MCF 10A (cell line): ENCODE measurements at regions not wholly inside any gene's neighbourhood (a gene's known extent, or its start where the extent isn't known, plus 50 kb on each side); places are given as distances from the start of the nearest gene placed in this dataset.
"Not testable (repeated sequence)": the region's sequence is repeated elsewhere in the genome, so short reads cannot be mapped to it uniquely, and the experiment has no call there.

Experiments
- BruUV-seq: library from RNA; stranded (reverse); fragments of 400-500 nt; replicated peaks from 2 replicates; lab custom pipeline; 2021; lab: Mats Ljungman, UMichigan
- CTCF ChIA-PET: fragments of 300-600 bp; sonication (Branson Sonifier 250); formaldehyde crosslinking; extraction: SDS; loops from one replicate; lab custom pipeline; 2021; ENCODE audit warnings: antibody characterized with exemption, inconsistent platforms; lab: Yijun Ruan, JAX
- POLR2A ChIA-PET: fragments of 300-600, 350-650 bp; sonication (Branson Sonifier 250); formaldehyde crosslinking; extraction: SDS; loops from one replicate; lab custom pipeline; 2020; ENCODE audit warnings: antibody characterized with exemption, inconsistent platforms; lab: Yijun Ruan, JAX
- DNase-seq: peaks from one replicate; pipeline ENCODE4 v3.0.0-alpha.2; 2018; ENCODE audit not compliant: unreplicated experiment
- H3K27ac Mint-ChIP-seq: one replicate; pipeline ENCODE4 v1.8.0; 2022; ENCODE audit warnings: mild to moderate bottlenecking, low read depth, mixed read lengths; ENCODE audit not compliant: unreplicated experiment
- H3K27me3 Mint-ChIP-seq: one replicate; pipeline ENCODE4 v1.8.0; 2022; ENCODE audit warnings: mixed read lengths; ENCODE audit not compliant: insufficient read depth, unreplicated experiment
- H3K36me3 Mint-ChIP-seq: one replicate; pipeline ENCODE4 v1.8.0; 2022; ENCODE audit warnings: mild to moderate bottlenecking, moderate library complexity, mixed read lengths; ENCODE audit not compliant: insufficient read depth, unreplicated experiment
- H3K4me1 Mint-ChIP-seq: one replicate; pipeline ENCODE4 v1.8.0; 2022; ENCODE audit warnings: mixed read lengths; ENCODE audit not compliant: insufficient read depth, unreplicated experiment
- H3K4me3 Mint-ChIP-seq: one replicate; pipeline ENCODE4 v1.8.0; 2022; ENCODE audit warnings: mild to moderate bottlenecking, moderate library complexity, mixed read lengths; ENCODE audit not compliant: unreplicated experiment
- H3K9me3 Mint-ChIP-seq: one replicate; pipeline ENCODE4 v1.8.0; 2022; ENCODE audit warnings: mixed read lengths; ENCODE audit not compliant: unreplicated experiment
- CTCF ChIP-seq: fragments of 200-600 bp; IDR thresholded peaks from one replicate; pipeline ENCODE4 v1.8.0; 2022; ENCODE audit warnings: antibody characterized with exemption, mild to moderate bottlenecking; ENCODE audit not compliant: unreplicated experiment
- intact Hi-C: fragments of 100-400 bp; cut with micrococcal nuclease; formaldehyde crosslinking; loops from 2 replicates; pipeline ENCODE4 v1.14.1; 2022

DNA sequence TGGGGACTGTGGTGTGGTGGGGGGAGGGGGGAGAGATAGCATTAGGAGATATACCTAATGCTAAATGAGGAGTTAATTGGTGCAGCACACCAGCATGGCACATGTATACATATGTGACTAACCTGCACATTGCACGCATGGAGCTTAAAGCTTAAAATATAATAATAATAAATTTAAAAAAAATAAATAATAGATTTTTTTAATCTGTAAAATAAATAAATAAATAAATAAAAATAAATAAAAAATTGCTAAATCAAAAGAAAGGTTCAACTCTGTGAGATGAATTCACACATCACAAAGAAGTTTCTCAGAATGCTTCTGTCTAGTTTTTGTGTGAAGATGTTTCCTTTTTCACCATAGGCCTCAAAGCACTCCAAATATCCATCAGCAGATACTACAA lies 1793.7 kb downstream of the UQCRFS1 start:
- BruUV-seq, H3K4me3 Mint-ChIP-seq, H3K36me3 Mint-ChIP-seq, CTCF ChIA-PET, H3K4me1 Mint-ChIP-seq, H3K27ac Mint-ChIP-seq, DNase-seq, POLR2A ChIA-PET, intact Hi-C loops, H3K9me3 Mint-ChIP-seq, H3K27me3 Mint-ChIP-seq: not testable (repeated sequence)

- no peak overlapping the region for H3K4me3 Mint-ChIP-seq
- ChIA-PET POLR2A (no interaction called here), CTCF (interaction anchor here (0.7 kb wide), 1 partner anchor 24 kb away, joined by 3 read pairs; no protein-coding TSS in a partner anchor)
- no peak overlapping the region for H3K27ac Mint-ChIP-seq
- no peaks in the 10 kb centered on the region for H3K27me3 Mint-ChIP-seq
- H3K36me3 Mint-ChIP-seq = no peaks in the 10 kb centered on the region
- DNase-seq = no peak
- no peaks in the 10 kb centered on the region for H3K4me1 Mint-ChIP-seq
- H3K9me3 Mint-ChIP-seq = peaks cover 43% of the 10 kb centered on the region
- no TSS peak for BruUV-seq
- TF ChIP-seq CTCF = no peak
- intact Hi-C loops = no loop called here
Observed at GRCh38 chr19:27393591-27393990, 1819.4 kb downstream of the UQCRFS1 start.

- no peak overlapping the region for H3K27ac Mint-ChIP-seq
- CTCF ChIA-PET = interaction anchor here (1.0 kb wide), 1 partner anchor 12 kb away, joined by 3 read pairs; no protein-coding TSS in a partner anchor
- no peak for DNase-seq
- no TSS peak for BruUV-seq
- no peaks in the 10 kb centered on the region for H3K36me3 Mint-ChIP-seq
- H3K4me1 Mint-ChIP-seq = no peaks in the 10 kb centered on the region
- H3K27me3 Mint-ChIP-seq = no peaks in the 10 kb centered on the region
- peaks cover 58% of the 10 kb centered on the region for H3K9me3 Mint-ChIP-seq
- intact Hi-C loops = no loop called here
- TF ChIP-seq CTCF = no peak
- POLR2A ChIA-PET = no interaction called here
- H3K4me3 Mint-ChIP-seq = no peak overlapping the region
Observed at GRCh38 chr19:27392027-27392632, 1820.8 kb downstream of the UQCRFS1 start.

DNA sequence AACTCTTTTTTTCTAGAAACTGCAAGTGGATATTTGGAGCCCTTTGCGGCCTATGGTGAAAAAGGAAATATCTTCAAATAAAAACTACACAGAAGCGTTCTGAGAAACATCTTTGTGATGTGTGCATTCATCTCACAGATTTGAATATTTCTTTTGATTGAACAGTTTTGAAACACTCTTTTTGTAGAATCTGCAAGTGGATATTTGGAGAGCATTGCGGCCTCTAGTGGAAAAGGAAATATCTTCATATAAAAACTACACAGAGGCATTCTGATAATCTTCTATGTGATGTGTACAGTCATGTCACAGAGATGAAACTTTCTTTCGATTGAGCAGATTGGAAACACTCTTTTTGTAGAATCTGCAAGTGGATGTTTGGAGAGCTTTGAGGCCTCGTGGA lies 1833.6 kb downstream of the UQCRFS1 start:
- DNase-seq, BruUV-seq, H3K36me3 Mint-ChIP-seq, H3K4me1 Mint-ChIP-seq, H3K27me3 Mint-ChIP-seq, intact Hi-C loops, H3K4me3 Mint-ChIP-seq, POLR2A ChIA-PET, H3K27ac Mint-ChIP-seq: not testable (repeated sequence)
- CTCF ChIA-PET = interaction anchor here (0.7 to 1.2 kb wide), 2 partner anchors 13 to 54 kb away, joined by 3 read pairs; no protein-coding TSS in a partner anchor
- H3K9me3 Mint-ChIP-seq = peaks cover 25% of the 10 kb centered on the region

GRCh38 chr19:27369603-27370002 lies 1843.3 kb downstream of the UQCRFS1 start:
- H3K4me3 Mint-ChIP-seq, H3K27me3 Mint-ChIP-seq, POLR2A ChIA-PET, DNase-seq, BruUV-seq, H3K36me3 Mint-ChIP-seq, H3K4me1 Mint-ChIP-seq, intact Hi-C loops, H3K27ac Mint-ChIP-seq: not testable (repeated sequence)
- peaks cover 37% of the 10 kb centered on the region for H3K9me3 Mint-ChIP-seq
- CTCF ChIA-PET = interaction anchor here (0.7 kb wide), 1 partner anchor 13 kb away, joined by 3 read pairs; no protein-coding TSS in a partner anchor

DNA sequence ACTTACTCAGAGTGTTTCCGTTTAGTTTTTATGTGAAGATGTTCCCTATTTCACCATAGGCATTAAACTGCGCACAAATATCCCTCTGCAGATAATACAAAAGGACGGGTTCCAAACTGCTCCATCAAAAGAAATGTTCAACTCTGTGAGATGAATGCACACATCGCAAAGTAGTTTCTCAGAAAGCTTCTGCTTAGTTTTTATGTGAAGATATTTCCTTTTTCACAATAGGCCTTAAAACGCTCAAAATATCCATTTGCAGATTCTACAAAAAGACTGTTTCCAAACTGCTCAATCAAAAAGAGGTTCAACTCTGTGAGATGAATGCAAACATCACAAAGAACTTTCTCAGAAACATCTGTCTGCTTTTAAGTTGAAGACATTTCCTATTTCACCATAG lies 1850.5 kb downstream of the UQCRFS1 start:
- H3K9me3 Mint-ChIP-seq = peaks cover 61% of the 10 kb centered on the region
- H3K27ac Mint-ChIP-seq, intact Hi-C loops, H3K4me1 Mint-ChIP-seq, CTCF ChIA-PET, H3K36me3 Mint-ChIP-seq, H3K4me3 Mint-ChIP-seq, POLR2A ChIA-PET, DNase-seq, H3K27me3 Mint-ChIP-seq, BruUV-seq: not testable (repeated sequence)

DNA sequence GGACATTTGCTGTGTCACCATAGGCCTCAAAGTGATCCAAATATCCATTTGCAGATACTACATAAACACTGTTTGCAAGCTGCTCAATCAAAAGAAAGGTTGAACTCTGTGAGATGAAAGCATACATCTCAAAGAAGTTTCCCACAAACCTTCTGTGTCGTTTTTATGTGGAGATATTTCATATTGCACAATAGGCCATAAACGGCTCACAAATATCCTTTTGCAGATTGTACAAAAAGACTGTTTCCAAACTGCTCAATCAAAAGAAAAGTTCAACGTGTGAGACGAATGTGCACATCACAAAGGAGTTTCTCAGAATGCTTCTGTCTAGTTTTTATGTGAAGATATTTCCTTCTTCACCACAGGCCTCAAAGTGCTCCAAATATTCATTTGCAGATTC lies 1857.4 kb downstream of the UQCRFS1 start:
- CTCF ChIA-PET = interaction anchor here (0.5 kb wide), 1 partner anchor 476 kb away, joined by 3 read pairs; no protein-coding TSS in a partner anchor
- H3K27ac Mint-ChIP-seq, DNase-seq, H3K4me3 Mint-ChIP-seq, H3K36me3 Mint-ChIP-seq, H3K27me3 Mint-ChIP-seq, intact Hi-C loops, H3K4me1 Mint-ChIP-seq, POLR2A ChIA-PET, BruUV-seq: not testable (repeated sequence)
- peaks cover 79% of the 10 kb centered on the region for H3K9me3 Mint-ChIP-seq
